ENCODE measurements at regions not wholly inside any gene's neighbourhood (a gene's known extent, or its start where the extent isn't known, plus 50 kb on each side); places are given as distances from the start of the nearest gene placed in this dataset.

- DNase-seq, result no peak
- H3K36me3 Mint-ChIP-seq (ENCODE audit: low read depth), result no peaks in the 10 kb centered on the region
- peaks cover 52% of the 10 kb centered on the region for H3K9me3 Mint-ChIP-seq
- no peak overlapping the region for H3K4me3 Mint-ChIP-seq
- H3K4me1 Mint-ChIP-seq (ENCODE audit: low read depth), result no peaks in the 10 kb centered on the region
- no peak for TF ChIP-seq CTCF (IDR thresholded peaks at IDR 0.05)
- H3K27me3 Mint-ChIP-seq (ENCODE audit: insufficient read depth), result no peaks in the 10 kb centered on the region
- H3K27ac Mint-ChIP-seq, result no peak overlapping the region
Observed at GRCh38 chr9:75626860-75627259, 263.6 kb upstream of the PCSK5 start.

GRCh38 chr9:75628952-75629351 is 261.5 kb upstream of the PCSK5 start:
- Mint-ChIP-seq H3K4me3 (no peak overlapping the region), H3K36me3 (ENCODE audit: low read depth) (no peaks in the 10 kb centered on the region), H3K4me1 (ENCODE audit: low read depth) (no peaks in the 10 kb centered on the region), H3K27ac (no peak overlapping the region), H3K27me3 (ENCODE audit: insufficient read depth) (no peaks in the 10 kb centered on the region), H3K9me3 (peaks cover 41% of the 10 kb centered on the region)
- DNase-seq, result no peak
- TF ChIP-seq CTCF (IDR thresholded peaks at IDR 0.05), result no peak

- DNase-seq, result no peak
- Mint-ChIP-seq H3K27ac (no peak overlapping the region), H3K27me3 (ENCODE audit: insufficient read depth) (no peaks in the 10 kb centered on the region), H3K4me3 (no peak overlapping the region), H3K36me3 (ENCODE audit: low read depth) (no peaks in the 10 kb centered on the region), H3K4me1 (ENCODE audit: low read depth) (no peaks in the 10 kb centered on the region), H3K9me3 (peaks cover 22% of the 10 kb centered on the region)
- TF ChIP-seq CTCF (IDR thresholded peaks at IDR 0.05), result no peak
Observed at GRCh38 chr9:75633451-75634057, 256.9 kb upstream of the PCSK5 start.

GRCh38 chr9:75636427-75637045 is 253.9 kb upstream of the PCSK5 start:
- no peaks in the 10 kb centered on the region for H3K4me1 Mint-ChIP-seq (ENCODE audit: low read depth)
- no peak overlapping the region for H3K4me3 Mint-ChIP-seq
- H3K36me3 Mint-ChIP-seq (ENCODE audit: low read depth), result no peaks in the 10 kb centered on the region
- DNase-seq, result no peak
- peaks cover 20% of the 10 kb centered on the region for H3K9me3 Mint-ChIP-seq
- TF ChIP-seq CTCF (IDR thresholded peaks at IDR 0.05), result no peak
- H3K27me3 Mint-ChIP-seq (ENCODE audit: insufficient read depth), result no peaks in the 10 kb centered on the region
- H3K27ac Mint-ChIP-seq, result no peak overlapping the region

GRCh38 chr9:75639971-75640610 is 250.4 kb upstream of the PCSK5 start:
- H3K27ac Mint-ChIP-seq, result no peak overlapping the region
- no peak for TF ChIP-seq CTCF (IDR thresholded peaks at IDR 0.05)
- H3K4me1 Mint-ChIP-seq (ENCODE audit: low read depth), result no peaks in the 10 kb centered on the region
- no peaks in the 10 kb centered on the region for H3K36me3 Mint-ChIP-seq (ENCODE audit: low read depth)
- no peak overlapping the region for H3K4me3 Mint-ChIP-seq
- H3K9me3 Mint-ChIP-seq, result peaks cover 16% of the 10 kb centered on the region
- no peak for DNase-seq
- H3K27me3 Mint-ChIP-seq (ENCODE audit: insufficient read depth), result no peaks in the 10 kb centered on the region

Data from HFFc6 (cell line).